SK-N-MC (cell line): ENCODE measurements at regions not wholly inside any gene's neighbourhood (a gene's known extent, or its start where the extent isn't known, plus 50 kb on each side); places are given as distances from the start of the nearest gene placed in this dataset.
"Not testable (repeated sequence)": the region's sequence is repeated elsewhere in the genome, so short reads cannot be mapped to it uniquely, and the experiment has no call there.

ENCODE experiments used
- DNase-seq: peaks from one replicate; pipeline ENCODE4 v3.0.0-alpha.2; 2011; ENCODE audit warnings: low read depth, low spot score
- H3K27ac ChIP-seq: fragments of 200-600 bp; sonication (generic); 2 replicates; pipeline ENCODE4 v1.5.1; 2016; ENCODE audit warnings: mixed run types
- H3K36me3 ChIP-seq: fragments of 200-600 bp; sonication (generic); 2 replicates; pipeline ENCODE4 v1.6.1; 2017; ENCODE audit warnings: antibody characterized with exemption, low read length, mixed read lengths; ENCODE audit not compliant: insufficient read depth
- H3K4me3 ChIP-seq: fragments of 200-600 bp; sonication (generic); 2 replicates; pipeline ENCODE4 v1.5.1; 2016
- H3K9ac ChIP-seq: fragments of 200-600 bp; sonication (generic); 2 replicates; pipeline ENCODE4 v1.8.0; 2017; ENCODE audit warnings: mixed run types, mixed read lengths; ENCODE audit not compliant: insufficient read length
- H3K9me3 ChIP-seq: fragments of 200-600 bp; sonication (generic); 2 replicates; pipeline ENCODE4 v1.6.1; 2017; ENCODE audit warnings: low read depth, mild to moderate bottlenecking, antibody characterized with exemption, low read length, moderate library complexity, mixed read lengths
- EZH2 ChIP-seq: fragments of 200-600 bp; sonication (generic); IDR thresholded peaks from one replicate; pipeline ENCODE4 v1.6.1; 2017; ENCODE audit warnings: antibody characterized with exemption
- FOXP2 ChIP-seq: optimal IDR thresholded peaks from 2 replicates; pipeline ENCODE3; 2011; ENCODE audit warnings: mild to moderate bottlenecking, moderate library complexity; ENCODE audit not compliant: insufficient read depth; ENCODE audit errors: extremely low read length, control extremely low read depth
- POLR2AphosphoS5 ChIP-seq: IDR thresholded peaks from 2 replicates; pipeline ENCODE4 v1.6.1; 2012; ENCODE audit warnings: mild to moderate bottlenecking, low read depth, low read length, borderline replicate concordance

GRCh38 chr2:201946746-201947145, 86.9 kb upstream of the FZD7 start:
- not testable (repeated sequence) for H3K27ac ChIP-seq, H3K36me3 ChIP-seq, H3K9ac ChIP-seq, DNase-seq, H3K4me3 ChIP-seq, H3K9me3 ChIP-seq

GRCh38 chr2:201947287-201947686, 86.4 kb upstream of the FZD7 start:
- Histone ChIP-seq H3K27ac (no peak overlapping the region), H3K9me3 (no peaks in the 10 kb centered on the region), H3K9ac (no peak overlapping the region), H3K4me3 (no peak overlapping the region), H3K36me3 (no peaks in the 10 kb centered on the region)
- TF ChIP-seq FOXP2 (no peak), EZH2 (no peak), POLR2AphosphoS5 (no peak)
- no peak for DNase-seq

- Histone ChIP-seq H3K27ac (no peak overlapping the region), H3K9ac (no peak overlapping the region)
Observed at GRCh38 chr2:201949181-201949926, 84.3 kb upstream of the FZD7 start.

GRCh38 chr2:201949927-201950246, 83.8 kb upstream of the FZD7 start:
- Histone ChIP-seq H3K27ac (no peak overlapping the region), H3K9me3 (no peaks in the 10 kb centered on the region), H3K36me3 (no peaks in the 10 kb centered on the region), H3K4me3 (no peak overlapping the region), H3K9ac (no peak overlapping the region)
- no peak for DNase-seq
- TF ChIP-seq EZH2 (no peak), POLR2AphosphoS5 (no peak), FOXP2 (no peak)

More at GRCh38 chr2:201949181-201949926, 84.3 kb upstream of the FZD7 start:
- TF ChIP-seq EZH2, result no peak
- no peak for TF ChIP-seq FOXP2
- Histone ChIP-seq H3K9me3 (no peaks in the 10 kb centered on the region), H3K36me3 (no peaks in the 10 kb centered on the region), H3K4me3 (no peak overlapping the region)
- no peak for DNase-seq

GRCh38 chr2:201950606-201951005, 83.0 kb upstream of the FZD7 start:
- Histone ChIP-seq H3K4me3 (no peak overlapping the region), H3K9me3 (no peaks in the 10 kb centered on the region), H3K27ac (no peak overlapping the region), H3K36me3 (no peaks in the 10 kb centered on the region), H3K9ac (no peak overlapping the region)
- TF ChIP-seq EZH2 (no peak), POLR2AphosphoS5 (no peak), FOXP2 (no peak)
- no peak for DNase-seq

GRCh38 chr2:201952187-201952586, 81.5 kb upstream of the FZD7 start:
- Histone ChIP-seq H3K4me3 (no peak overlapping the region), H3K27ac (no peak overlapping the region), H3K9ac (no peak overlapping the region), H3K9me3 (no peaks in the 10 kb centered on the region), H3K36me3 (no peaks in the 10 kb centered on the region)
- DNase-seq, result no peak
- TF ChIP-seq POLR2AphosphoS5, result no peak
- TF ChIP-seq EZH2, result no peak
- no peak for TF ChIP-seq FOXP2

- Histone ChIP-seq H3K36me3 (no peaks in the 10 kb centered on the region), H3K27ac (no peak overlapping the region), H3K9me3 (no peaks in the 10 kb centered on the region), H3K4me3 (no peak overlapping the region), H3K9ac (no peak overlapping the region)
- TF ChIP-seq FOXP2 (no peak), POLR2AphosphoS5 (no peak), EZH2 (no peak)
- no peak for DNase-seq
Observed at GRCh38 chr2:201953396-201953795, 80.3 kb upstream of the FZD7 start.

GRCh38 chr2:201953880-201954279, 79.8 kb upstream of the FZD7 start:
- Histone ChIP-seq H3K9me3 (no peaks in the 10 kb centered on the region), H3K36me3 (no peaks in the 10 kb centered on the region), H3K9ac (no peak overlapping the region), H3K4me3 (no peak overlapping the region), H3K27ac (no peak overlapping the region)
- TF ChIP-seq POLR2AphosphoS5 (no peak), FOXP2 (no peak), EZH2 (no peak)
- no peak for DNase-seq

GRCh38 chr2:201955231-201955630, 78.4 kb upstream of the FZD7 start:
- H3K27ac ChIP-seq, result no peak overlapping the region
- no peak overlapping the region for H3K4me3 ChIP-seq
- no peaks in the 10 kb centered on the region for H3K9me3 ChIP-seq
- DNase-seq, result no peak
- no peak overlapping the region for H3K9ac ChIP-seq
- no peaks in the 10 kb centered on the region for H3K36me3 ChIP-seq
- TF ChIP-seq EZH2 (no peak), POLR2AphosphoS5 (no peak), FOXP2 (no peak)

GRCh38 chr2:201955702-201956141, 77.9 kb upstream of the FZD7 start:
- no peak overlapping the region for H3K9ac ChIP-seq
- no peaks in the 10 kb centered on the region for H3K9me3 ChIP-seq
- no peaks in the 10 kb centered on the region for H3K36me3 ChIP-seq
- no peak for TF ChIP-seq POLR2AphosphoS5
- TF ChIP-seq EZH2, result no peak
- no peak for TF ChIP-seq FOXP2
- no peak for DNase-seq
- no peak overlapping the region for H3K27ac ChIP-seq
- H3K4me3 ChIP-seq, result no peak overlapping the region
